GM23338 (cell line): ENCODE measurements at regions not wholly inside any gene's neighbourhood (a gene's known extent, or its start where the extent isn't known, plus 50 kb on each side); places are given as distances from the start of the nearest gene placed in this dataset.

Source experiments
- ATAC-seq: fragments of 200-7000 bp; cut with Tn5 transposase; 3 replicates; pipeline ENCODE4 v1.9.1; 2020
- DNase-seq: peaks from one replicate; pipeline ENCODE4 v3.0.0-alpha.2; 2015; ENCODE audit warnings: low spot score
- H2AFZ ChIP-seq: fragments of 200-600 bp; sonication (generic); 2 replicates; pipeline ENCODE4 v1.8.0; 2016; ENCODE audit warnings: antibody characterized with exemption, mild to moderate bottlenecking, moderate library complexity
- H3F3A ChIP-seq: fragments of 200-600 bp; sonication (generic); replicated peaks from 2 replicates; pipeline ENCODE4 v1.8.0; 2017; ENCODE audit warnings: antibody characterized with exemption, mixed run types, low read depth
- H3K27ac ChIP-seq: fragments of 200-600 bp; sonication (generic); 2 replicates; pipeline ENCODE4 v1.6.1; 2016; ENCODE audit warnings: low read depth
- H3K27me3 ChIP-seq: fragments of 200-600 bp; sonication (generic); 2 replicates; pipeline ENCODE4 v1.8.0; 2016; ENCODE audit warnings: mild to moderate bottlenecking, mixed run types, moderate library complexity; ENCODE audit not compliant: insufficient read depth
- H3K36me3 ChIP-seq: fragments of 200-600 bp; sonication (generic); 2 replicates; pipeline ENCODE4 v1.8.0; 2016; ENCODE audit warnings: mild to moderate bottlenecking; ENCODE audit not compliant: insufficient read depth
- H3K4me1 ChIP-seq: fragments of 200-600 bp; sonication (generic); 2 replicates; pipeline ENCODE4 v1.8.0; 2016; ENCODE audit warnings: mild to moderate bottlenecking, moderate library complexity; ENCODE audit not compliant: insufficient read depth
- H3K4me2 ChIP-seq: fragments of 200-600 bp; sonication (generic); 2 replicates; pipeline ENCODE4 v1.7.1; 2017; ENCODE audit warnings: mixed run types
- H3K4me3 ChIP-seq: fragments of 200-600 bp; sonication (generic); 2 replicates; pipeline ENCODE4 v1.6.1; 2016; ENCODE audit warnings: mixed run types
- H3K79me2 ChIP-seq: fragments of 200-600 bp; sonication (generic); replicated peaks from 2 replicates; pipeline ENCODE4 v1.8.0; 2017; ENCODE audit warnings: mild to moderate bottlenecking; ENCODE audit not compliant: insufficient read depth
- H3K9me2 ChIP-seq: fragments of 200-600 bp; sonication (generic); 2 replicates; pipeline ENCODE4 v1.8.0; 2017; ENCODE audit not compliant: insufficient read depth
- H4K20me1 ChIP-seq: fragments of 200-600 bp; sonication (generic); replicated peaks from 2 replicates; pipeline ENCODE4 v1.8.0; 2017; ENCODE audit warnings: mild to moderate bottlenecking; ENCODE audit not compliant: insufficient read depth
- H3K27ac Mint-ChIP-seq: 2 replicates; pipeline ENCODE4 v1.8.0; 2020; ENCODE audit warnings: inconsistent platforms, mild to moderate bottlenecking, moderate library complexity, mixed read lengths
- H3K27me3 Mint-ChIP-seq: 3 replicates; pipeline ENCODE4 v1.8.0; 2022; ENCODE audit warnings: low read depth, mild to moderate bottlenecking, moderate library complexity, mixed read lengths, inconsistent platforms; ENCODE audit not compliant: insufficient read depth, poor library complexity
- H3K36me3 Mint-ChIP-seq: 3 replicates; pipeline ENCODE4 v1.8.0; 2021; ENCODE audit warnings: low read depth, mild to moderate bottlenecking, inconsistent platforms, moderate library complexity, mixed read lengths
- H3K4me1 Mint-ChIP-seq: 3 replicates; pipeline ENCODE4 v1.8.0; 2020; ENCODE audit warnings: mild to moderate bottlenecking, inconsistent platforms, mixed read lengths
- H3K4me3 Mint-ChIP-seq: 3 replicates; pipeline ENCODE4 v1.8.0; 2021; ENCODE audit warnings: moderate library complexity, mild to moderate bottlenecking, inconsistent platforms, mixed read lengths
- H3K9me3 Mint-ChIP-seq: 3 replicates; pipeline ENCODE4 v1.8.0; 2020; ENCODE audit warnings: moderate library complexity, mild to moderate bottlenecking, inconsistent platforms, mixed read lengths
- CREB1 ChIP-seq: fragments of 250-450 bp; sonication (Bioruptor Pico); IDR thresholded peaks from 2 replicates; pipeline ENCODE4 v1.5.0; 2020; ENCODE audit warnings: low read depth, mild to moderate bottlenecking, moderate library complexity
- CTCF ChIP-seq, 2 experiments: fragments of 200-600 bp in 1 of 2; sonication (generic) in 1 of 2; conservative IDR thresholded peaks; 2 replicates each; pipeline versions ENCODE4 v1.5.1 to v1.6.1; 2016 to 2017; ENCODE audit warnings: antibody characterized with exemption in 2 of 2, low read depth in 2 of 2, mild to moderate bottlenecking in 2 of 2, moderate library complexity in 1 of 2
- ETS1 ChIP-seq: IDR thresholded peaks from 2 replicates; pipeline ENCODE4 v1.6.1; 2016; ENCODE audit warnings: antibody characterized with exemption
- EZH2 ChIP-seq: fragments of 200-600 bp; sonication (generic); IDR thresholded peaks from one replicate; pipeline ENCODE4 v1.8.0; 2017; ENCODE audit warnings: antibody characterized with exemption, mild to moderate bottlenecking, low read depth; ENCODE audit not compliant: unreplicated experiment
- EZH2phosphoT487 ChIP-seq: fragments of 200-600 bp; sonication (generic); IDR thresholded peaks from one replicate; pipeline ENCODE4 v1.8.1; 2018; ENCODE audit warnings: antibody characterized with exemption; ENCODE audit not compliant: unreplicated experiment
- JUNB ChIP-seq: IDR thresholded peaks from one replicate; pipeline ENCODE4 v1.6.1; 2016; ENCODE audit warnings: antibody characterized with exemption; ENCODE audit not compliant: unreplicated experiment
- NANOG ChIP-seq: IDR thresholded peaks from 2 replicates; pipeline ENCODE4 v1.6.1; 2016; ENCODE audit warnings: antibody characterized with exemption, borderline replicate concordance
- POLR2AphosphoS5 ChIP-seq: IDR thresholded peaks from 2 replicates; pipeline ENCODE4 v1.6.1; 2016; ENCODE audit warnings: antibody characterized with exemption, low read depth
- STAT1 ChIP-seq: IDR thresholded peaks from one replicate; pipeline ENCODE4 v1.6.1; 2016; ENCODE audit warnings: antibody characterized with exemption; ENCODE audit not compliant: unreplicated experiment
- ZNF114 ChIP-seq: fragments of 250-450 bp; sonication (Bioruptor Pico); IDR thresholded peaks from 2 replicates; pipeline ENCODE4 v1.5.0; 2020; ENCODE audit warnings: mild to moderate bottlenecking, moderate library complexity
- ZNF331 ChIP-seq: fragments of 250-450 bp; sonication (Bioruptor Pico); IDR thresholded peaks from 2 replicates; pipeline ENCODE4 v1.5.0; 2020; ENCODE audit warnings: low read depth, mild to moderate bottlenecking, moderate library complexity
- TF ChIP-seq, protein P1 (sequence below): fragments of 250-450 bp; sonication (Bioruptor Pico); IDR thresholded peaks from 2 replicates; pipeline ENCODE4 v1.5.0; 2020; ENCODE audit warnings: mild to moderate bottlenecking, moderate library complexity
- TF ChIP-seq, protein P2 (sequence below): IDR thresholded peaks from one replicate; pipeline ENCODE4 v1.6.1; 2018; ENCODE audit warnings: antibody characterized with exemption; ENCODE audit not compliant: unreplicated experiment

GRCh38 chr9:134980991-134981390 is 63.3 kb upstream of the FCN1 start:
- H3K27ac Mint-ChIP-seq = no peak overlapping the region; the same call in 1 of the 2 replicates

More at GRCh38 chr9:134980991-134981390, 63.3 kb upstream of the FCN1 start:
- TF ChIP-seq STAT1 (no peak), CREB1 (CRISPR knock-in tag) (no peak), EZH2 (no peak), ETS1 (no peak), POLR2AphosphoS5 (no peak), ZNF114 (CRISPR knock-in tag) (no peak), NANOG (no peak), EZH2phosphoT487 (no peak), ZNF331 (CRISPR knock-in tag) (no peak), CTCF (conservative IDR thresholded peaks at IDR 0.05; ENCODE audit: low read depth in 2 of 2) (no peak), JUNB (no peak)
- TF ChIP-seq, protein P1, sequence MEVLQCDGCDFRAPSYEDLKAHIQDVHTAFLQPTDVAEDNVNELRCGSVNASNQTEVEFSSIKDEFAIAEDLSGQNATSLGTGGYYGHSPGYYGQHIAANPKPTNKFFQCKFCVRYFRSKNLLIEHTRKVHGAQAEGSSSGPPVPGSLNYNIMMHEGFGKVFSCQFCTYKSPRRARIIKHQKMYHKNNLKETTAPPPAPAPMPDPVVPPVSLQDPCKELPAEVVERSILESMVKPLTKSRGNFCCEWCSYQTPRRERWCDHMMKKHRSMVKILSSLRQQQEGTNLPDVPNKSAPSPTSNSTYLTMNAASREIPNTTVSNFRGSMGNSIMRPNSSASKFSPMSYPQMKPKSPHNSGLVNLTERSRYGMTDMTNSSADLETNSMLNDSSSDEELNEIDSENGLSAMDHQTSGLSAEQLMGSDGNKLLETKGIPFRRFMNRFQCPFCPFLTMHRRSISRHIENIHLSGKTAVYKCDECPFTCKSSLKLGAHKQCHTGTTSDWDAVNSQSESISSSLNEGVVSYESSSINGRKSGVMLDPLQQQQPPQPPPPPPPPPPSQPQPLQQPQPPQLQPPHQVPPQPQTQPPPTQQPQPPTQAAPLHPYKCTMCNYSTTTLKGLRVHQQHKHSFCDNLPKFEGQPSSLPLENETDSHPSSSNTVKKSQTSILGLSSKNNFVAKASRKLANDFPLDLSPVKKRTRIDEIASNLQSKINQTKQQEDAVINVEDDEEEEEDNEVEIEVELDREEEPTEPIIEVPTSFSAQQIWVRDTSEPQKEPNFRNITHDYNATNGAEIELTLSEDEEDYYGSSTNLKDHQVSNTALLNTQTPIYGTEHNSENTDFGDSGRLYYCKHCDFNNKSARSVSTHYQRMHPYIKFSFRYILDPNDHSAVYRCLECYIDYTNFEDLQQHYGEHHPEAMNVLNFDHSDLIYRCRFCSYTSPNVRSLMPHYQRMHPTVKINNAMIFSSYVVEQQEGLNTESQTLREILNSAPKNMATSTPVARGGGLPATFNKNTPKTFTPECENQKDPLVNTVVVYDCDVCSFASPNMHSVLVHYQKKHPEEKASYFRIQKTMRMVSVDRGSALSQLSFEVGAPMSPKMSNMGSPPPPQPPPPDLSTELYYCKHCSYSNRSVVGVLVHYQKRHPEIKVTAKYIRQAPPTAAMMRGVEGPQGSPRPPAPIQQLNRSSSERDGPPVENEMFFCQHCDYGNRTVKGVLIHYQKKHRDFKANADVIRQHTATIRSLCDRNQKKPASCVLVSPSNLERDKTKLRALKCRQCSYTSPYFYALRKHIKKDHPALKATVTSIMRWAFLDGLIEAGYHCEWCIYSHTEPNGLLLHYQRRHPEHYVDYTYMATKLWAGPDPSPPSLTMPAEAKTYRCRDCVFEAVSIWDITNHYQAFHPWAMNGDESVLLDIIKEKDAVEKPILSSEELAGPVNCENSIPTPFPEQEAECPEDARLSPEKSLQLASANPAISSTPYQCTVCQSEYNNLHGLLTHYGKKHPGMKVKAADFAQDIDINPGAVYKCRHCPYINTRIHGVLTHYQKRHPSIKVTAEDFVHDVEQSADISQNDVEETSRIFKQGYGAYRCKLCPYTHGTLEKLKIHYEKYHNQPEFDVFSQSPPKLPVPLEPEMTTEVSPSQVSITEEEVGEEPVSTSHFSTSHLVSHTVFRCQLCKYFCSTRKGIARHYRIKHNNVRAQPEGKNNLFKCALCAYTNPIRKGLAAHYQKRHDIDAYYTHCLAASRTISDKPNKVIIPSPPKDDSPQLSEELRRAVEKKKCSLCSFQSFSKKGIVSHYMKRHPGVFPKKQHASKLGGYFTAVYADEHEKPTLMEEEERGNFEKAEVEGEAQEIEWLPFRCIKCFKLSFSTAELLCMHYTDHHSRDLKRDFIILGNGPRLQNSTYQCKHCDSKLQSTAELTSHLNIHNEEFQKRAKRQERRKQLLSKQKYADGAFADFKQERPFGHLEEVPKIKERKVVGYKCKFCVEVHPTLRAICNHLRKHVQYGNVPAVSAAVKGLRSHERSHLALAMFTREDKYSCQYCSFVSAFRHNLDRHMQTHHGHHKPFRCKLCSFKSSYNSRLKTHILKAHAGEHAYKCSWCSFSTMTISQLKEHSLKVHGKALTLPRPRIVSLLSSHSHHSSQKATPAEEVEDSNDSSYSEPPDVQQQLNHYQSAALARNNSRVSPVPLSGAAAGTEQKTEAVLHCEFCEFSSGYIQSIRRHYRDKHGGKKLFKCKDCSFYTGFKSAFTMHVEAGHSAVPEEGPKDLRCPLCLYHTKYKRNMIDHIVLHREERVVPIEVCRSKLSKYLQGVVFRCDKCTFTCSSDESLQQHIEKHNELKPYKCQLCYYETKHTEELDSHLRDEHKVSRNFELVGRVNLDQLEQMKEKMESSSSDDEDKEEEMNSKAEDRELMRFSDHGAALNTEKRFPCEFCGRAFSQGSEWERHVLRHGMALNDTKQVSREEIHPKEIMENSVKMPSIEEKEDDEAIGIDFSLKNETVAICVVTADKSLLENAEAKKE (CRISPR knock-in tag) = no peak
- TF ChIP-seq, protein P2, sequence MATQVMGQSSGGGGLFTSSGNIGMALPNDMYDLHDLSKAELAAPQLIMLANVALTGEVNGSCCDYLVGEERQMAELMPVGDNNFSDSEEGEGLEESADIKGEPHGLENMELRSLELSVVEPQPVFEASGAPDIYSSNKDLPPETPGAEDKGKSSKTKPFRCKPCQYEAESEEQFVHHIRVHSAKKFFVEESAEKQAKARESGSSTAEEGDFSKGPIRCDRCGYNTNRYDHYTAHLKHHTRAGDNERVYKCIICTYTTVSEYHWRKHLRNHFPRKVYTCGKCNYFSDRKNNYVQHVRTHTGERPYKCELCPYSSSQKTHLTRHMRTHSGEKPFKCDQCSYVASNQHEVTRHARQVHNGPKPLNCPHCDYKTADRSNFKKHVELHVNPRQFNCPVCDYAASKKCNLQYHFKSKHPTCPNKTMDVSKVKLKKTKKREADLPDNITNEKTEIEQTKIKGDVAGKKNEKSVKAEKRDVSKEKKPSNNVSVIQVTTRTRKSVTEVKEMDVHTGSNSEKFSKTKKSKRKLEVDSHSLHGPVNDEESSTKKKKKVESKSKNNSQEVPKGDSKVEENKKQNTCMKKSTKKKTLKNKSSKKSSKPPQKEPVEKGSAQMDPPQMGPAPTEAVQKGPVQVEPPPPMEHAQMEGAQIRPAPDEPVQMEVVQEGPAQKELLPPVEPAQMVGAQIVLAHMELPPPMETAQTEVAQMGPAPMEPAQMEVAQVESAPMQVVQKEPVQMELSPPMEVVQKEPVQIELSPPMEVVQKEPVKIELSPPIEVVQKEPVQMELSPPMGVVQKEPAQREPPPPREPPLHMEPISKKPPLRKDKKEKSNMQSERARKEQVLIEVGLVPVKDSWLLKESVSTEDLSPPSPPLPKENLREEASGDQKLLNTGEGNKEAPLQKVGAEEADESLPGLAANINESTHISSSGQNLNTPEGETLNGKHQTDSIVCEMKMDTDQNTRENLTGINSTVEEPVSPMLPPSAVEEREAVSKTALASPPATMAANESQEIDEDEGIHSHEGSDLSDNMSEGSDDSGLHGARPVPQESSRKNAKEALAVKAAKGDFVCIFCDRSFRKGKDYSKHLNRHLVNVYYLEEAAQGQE = no peak
- H3K4me1 ChIP-seq = peaks cover 8% of the 10 kb centered on the region
- H3K36me3 ChIP-seq = no peaks in the 10 kb centered on the region
- Mint-ChIP-seq H3K27me3 (peaks cover 9% of the 10 kb centered on the region), H3K4me1 (peaks cover 17% of the 10 kb centered on the region), H3K4me3 (no peak overlapping the region), H3K36me3 (0 out of 3 replicates have a peak, but pooled peaks cover 4% of the 10 kb centered on the region), H3K9me3 (peaks cover 10% of the 10 kb centered on the region; the same call in 1 of the 3 replicates)
- no peak overlapping the region for H3K27ac ChIP-seq
- no peaks in the 10 kb centered on the region for H3K79me2 ChIP-seq
- no peak overlapping the region for H2AFZ ChIP-seq
- no peak for DNase-seq
- H3K27me3 ChIP-seq = no peaks in the 10 kb centered on the region
- no peak overlapping the region for H3K4me3 ChIP-seq
- ATAC-seq = no peak
- H3K9me2 ChIP-seq = no peaks in the 10 kb centered on the region
- no peaks in the 10 kb centered on the region for H3F3A ChIP-seq
- no peaks in the 10 kb centered on the region for H4K20me1 ChIP-seq
- H3K4me2 ChIP-seq = no peak overlapping the region
